GM19351 (cell line): ENCODE measurements at regions not wholly inside any gene's neighbourhood (a gene's known extent, or its start where the extent isn't known, plus 50 kb on each side); places are given as distances from the start of the nearest gene placed in this dataset.
"Not testable (repeated sequence)": the region's sequence is repeated elsewhere in the genome, so short reads cannot be mapped to it uniquely, and the experiment has no call there.

Experiments used
- ATAC-seq: cut with Tn5 transposase; IDR thresholded peaks from one replicate; pipeline ENCODE4 v1.9.1; 2021; ENCODE audit warnings: mild to moderate bottlenecking, moderate library complexity; ENCODE audit not compliant: unreplicated experiment

GRCh38 chr5:91285062-91285461 is 98.1 kb downstream of the ARRDC3 start:
- not testable (repeated sequence) for ATAC-seq

- no peak for ATAC-seq
Measured at GRCh38 chr5:91283899-91284298, 99.2 kb downstream of the ARRDC3 start.

- ATAC-seq: no peak
Measured at GRCh38 chr5:91283326-91283725, 99.8 kb downstream of the ARRDC3 start.

GRCh38 chr5:91282210-91282609 is 100.9 kb downstream of the ARRDC3 start:
- no peak for ATAC-seq

- ATAC-seq: no peak
Measured at GRCh38 chr5:91281401-91281800, 101.7 kb downstream of the ARRDC3 start.

- peak; percentile 91 for ATAC-seq
Measured at GRCh38 chr5:91280362-91281269, 102.5 kb downstream of the ARRDC3 start.

GRCh38 chr5:91277840-91278239 is 105.3 kb downstream of the ARRDC3 start:
- ATAC-seq: no peak

- no peak for ATAC-seq
Measured at GRCh38 chr5:91277093-91277626, 106.0 kb downstream of the ARRDC3 start.

- peak; percentile 84 for ATAC-seq
Measured at GRCh38 chr5:91272858-91273257, 110.3 kb downstream of the ARRDC3 start.

GRCh38 chr5:91271999-91272398 is 111.1 kb downstream of the ARRDC3 start:
- ATAC-seq: peak; percentile 52

GRCh38 chr5:91269198-91269597 is 113.9 kb downstream of the ARRDC3 start:
- no peak for ATAC-seq

- ATAC-seq: peak; percentile 82
Measured at GRCh38 chr5:91266184-91266705, 116.9 kb downstream of the ARRDC3 start.

- ATAC-seq: no peak
Measured at GRCh38 chr5:91264311-91265051, 118.6 kb downstream of the ARRDC3 start.

- no peak for ATAC-seq
Measured at GRCh38 chr5:91263898-91264297, 119.2 kb downstream of the ARRDC3 start.

GRCh38 chr5:91257301-91257700 is 125.8 kb downstream of the ARRDC3 start:
- no peak for ATAC-seq

GRCh38 chr5:91256142-91256524 is 127.0 kb downstream of the ARRDC3 start:
- no peak for ATAC-seq

GRCh38 chr5:91255396-91256141 is 127.5 kb downstream of the ARRDC3 start:
- no peak for ATAC-seq

GRCh38 chr5:91252916-91253315 is 130.2 kb downstream of the ARRDC3 start:
- no peak for ATAC-seq

- no peak for ATAC-seq
Measured at GRCh38 chr5:91245871-91246270, 137.2 kb downstream of the ARRDC3 start.

GRCh38 chr5:91245074-91245452 is 138.1 kb downstream of the ARRDC3 start:
- ATAC-seq: no peak
